ENCODE measurements at regions not wholly inside any gene's neighbourhood (a gene's known extent, or its start where the extent isn't known, plus 50 kb on each side); places are given as distances from the start of the nearest gene placed in this dataset.

DNA sequence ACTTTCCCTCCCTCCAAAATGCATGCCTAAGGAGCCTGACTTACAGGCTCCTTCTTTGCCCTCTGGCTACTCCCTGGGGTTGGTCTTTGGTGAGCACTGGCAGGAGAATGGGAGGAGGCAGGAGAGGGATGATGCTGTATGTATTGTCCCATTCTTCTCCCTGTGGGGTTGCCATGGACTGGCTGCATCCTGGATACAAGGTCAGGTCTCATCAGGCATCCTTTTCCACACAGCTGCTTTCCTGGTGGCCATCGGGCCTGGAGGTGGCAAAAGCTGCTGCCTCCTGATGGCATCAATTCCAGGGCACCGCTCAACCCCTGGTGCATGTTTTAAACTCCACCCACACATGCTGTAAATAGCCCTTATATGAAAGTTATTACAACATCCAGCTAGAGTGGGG lies 257.2 kb downstream of the ETS1 start:
- DNase-seq: no peak

DNA sequence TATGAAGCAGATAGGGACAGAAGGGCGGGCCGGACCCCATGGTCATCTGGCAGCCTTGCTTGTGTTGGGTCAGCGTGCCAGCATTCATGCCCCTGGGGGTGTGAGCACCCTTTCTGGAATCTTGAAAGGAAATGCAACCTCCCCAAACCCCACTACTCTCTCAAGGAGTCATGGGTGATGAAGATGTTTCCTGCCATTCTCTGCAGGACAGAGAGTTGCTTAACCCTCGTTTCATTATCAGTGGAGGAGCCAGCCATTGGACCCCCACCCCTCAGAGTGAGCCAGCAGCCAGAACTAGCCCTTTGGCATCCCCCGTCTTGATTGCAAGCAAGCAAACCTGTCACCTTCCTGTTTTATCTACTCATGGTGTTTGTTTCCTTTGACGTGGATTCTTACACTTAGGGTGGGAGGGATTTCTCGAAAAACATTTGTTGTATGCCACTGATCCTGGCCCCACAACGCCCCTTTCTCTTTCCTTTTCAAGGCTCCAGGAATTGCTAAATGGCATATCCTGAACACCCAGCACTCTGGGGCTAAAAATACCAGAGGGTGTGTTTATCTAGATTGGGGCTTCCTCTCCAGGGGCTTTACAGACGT lies 258.3 kb downstream of the ETS1 start:
- peak in 1 of 3 donors; percentile 32 for DNase-seq

DNA sequence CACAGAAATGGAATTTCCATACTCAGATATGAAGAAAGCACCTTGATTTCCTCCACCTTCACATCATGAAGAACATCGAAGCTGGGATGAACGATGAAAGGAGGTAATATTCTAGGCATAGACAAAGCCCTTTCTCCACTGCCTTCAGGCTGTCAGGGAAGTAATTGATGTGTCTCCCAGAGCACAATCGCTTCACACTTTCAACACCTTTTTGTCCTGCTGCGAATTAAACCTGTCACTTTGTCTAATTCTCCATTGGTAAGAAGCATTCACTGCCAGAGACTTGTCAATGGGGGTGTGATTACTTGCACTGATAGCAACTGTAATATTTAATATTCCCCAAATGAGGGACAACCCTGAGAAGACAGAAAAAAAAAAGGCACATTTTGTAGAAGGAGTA lies 260.1 kb downstream of the ETS1 start:
- no peak for DNase-seq

DNA sequence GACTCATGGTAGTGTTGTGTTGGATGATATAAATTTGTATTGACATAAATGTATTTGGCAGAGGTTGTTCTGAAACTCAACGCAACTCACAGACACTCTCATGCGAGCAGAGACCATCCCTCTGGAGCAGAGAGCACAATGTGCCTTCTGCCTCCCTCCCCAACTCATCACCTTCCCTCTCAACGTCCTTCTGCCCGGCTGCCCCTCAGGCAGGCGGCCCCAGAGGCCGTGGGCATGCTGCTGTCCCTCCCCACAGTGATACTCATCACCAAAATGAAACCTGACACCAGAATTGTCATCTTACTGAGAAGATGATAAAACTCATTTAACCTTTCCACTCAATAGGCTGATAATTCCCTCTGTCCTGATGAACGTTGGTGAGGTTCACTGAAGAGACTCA lies 260.6 kb downstream of the ETS1 start:
- no peak for DNase-seq

DNA sequence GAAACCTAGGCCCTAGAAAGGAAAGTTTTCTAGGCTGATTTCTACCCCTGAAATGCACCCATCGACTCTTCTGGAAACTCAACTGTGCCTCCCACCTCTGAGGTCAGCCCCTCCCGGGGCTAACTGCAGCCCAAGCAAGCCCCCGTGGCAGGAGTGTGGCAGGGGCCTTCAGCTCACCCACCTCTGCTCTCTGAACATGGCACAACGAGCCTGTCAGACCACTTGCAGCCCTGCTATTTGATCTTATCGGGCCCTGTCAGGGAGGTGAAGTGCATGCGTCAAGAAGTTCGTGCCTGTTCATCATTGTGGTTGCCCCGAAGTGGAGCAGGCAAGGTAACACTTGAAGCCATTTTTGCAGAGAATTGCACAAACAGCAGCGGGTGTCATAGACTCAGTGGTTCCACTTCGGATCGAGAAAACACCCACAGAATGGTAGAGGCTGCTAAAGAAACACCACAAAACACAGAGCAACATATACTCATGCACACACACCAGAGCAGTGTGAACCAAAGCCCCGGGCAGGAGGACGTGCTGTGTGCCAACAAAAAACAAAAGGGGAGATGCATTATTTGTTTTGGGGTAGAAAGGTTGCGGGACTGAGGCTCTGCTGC lies 262.7 kb downstream of the ETS1 start:
- DNase-seq: no peak

DNA sequence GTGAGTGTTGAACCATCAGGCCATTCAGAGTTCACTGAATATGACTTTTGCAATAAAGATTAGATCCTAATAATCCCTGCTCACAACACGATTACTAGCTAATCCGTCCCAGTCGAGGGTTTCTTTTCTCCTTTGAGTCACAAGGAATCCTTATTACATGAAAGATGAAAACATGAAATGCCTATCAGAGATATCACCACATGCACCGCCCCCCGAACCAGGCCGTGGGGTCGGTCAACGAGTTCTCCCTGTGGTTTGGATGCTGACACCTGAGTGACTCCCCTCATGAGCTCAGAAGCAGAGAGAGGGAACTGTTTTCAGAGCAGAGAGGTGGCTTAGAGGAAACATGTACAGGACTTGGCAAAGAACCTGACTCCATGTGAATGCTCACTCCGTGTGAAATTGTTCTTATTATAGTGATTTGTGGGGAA lies 263.3 kb downstream of the ETS1 start:
- no peak for DNase-seq

DNA sequence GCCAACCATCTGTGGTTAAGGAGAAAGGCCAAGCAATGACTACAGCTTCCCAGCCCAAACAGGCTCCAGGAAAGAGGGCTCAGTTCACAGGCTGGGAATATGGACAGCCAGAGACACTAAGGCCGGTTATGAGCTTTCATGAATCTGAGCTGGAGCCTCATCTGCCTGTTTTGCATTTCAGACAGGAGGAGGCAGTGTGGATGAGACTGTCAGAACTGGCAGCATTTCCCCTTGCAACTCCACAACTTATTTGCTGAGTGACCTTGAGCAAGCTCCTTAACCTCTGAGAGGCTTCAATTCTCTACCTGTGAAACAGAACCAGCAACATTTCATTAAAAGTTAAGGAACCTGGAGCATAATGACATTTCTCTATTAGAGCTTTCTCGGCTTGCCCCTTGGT lies 264.0 kb downstream of the ETS1 start:
- DNase-seq: no peak

DNA sequence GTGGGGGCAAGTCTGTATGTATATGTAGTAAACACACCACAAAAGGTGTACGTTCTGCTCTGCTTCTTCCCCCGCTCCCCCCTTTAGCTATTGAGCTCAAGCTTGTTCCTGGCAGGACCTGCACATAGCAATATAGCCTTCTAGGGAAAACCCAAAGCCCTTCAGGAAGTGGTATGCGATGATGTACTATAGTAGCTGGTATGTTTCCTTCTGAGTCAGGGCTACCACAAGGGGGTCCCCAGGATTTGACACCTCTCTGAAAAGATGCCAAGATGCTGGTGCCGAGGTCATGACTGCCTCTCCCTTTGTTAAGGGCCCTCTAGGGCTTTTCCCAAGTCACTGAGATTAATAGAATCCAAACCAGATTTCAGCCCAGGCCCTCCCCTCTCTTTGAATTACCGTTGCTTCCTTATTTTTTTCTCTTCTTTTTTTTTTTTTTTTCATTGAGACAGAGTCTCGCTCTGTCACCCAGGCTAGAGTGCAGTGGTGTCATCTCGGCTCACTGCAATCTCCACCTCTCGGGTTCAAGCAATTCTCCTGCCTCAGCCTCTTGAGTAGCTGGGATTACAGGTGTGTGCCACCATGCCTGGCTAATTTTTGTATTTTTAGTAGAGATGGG lies 268.4 kb downstream of the ETS1 start:
- DNase-seq: no peak

DNA sequence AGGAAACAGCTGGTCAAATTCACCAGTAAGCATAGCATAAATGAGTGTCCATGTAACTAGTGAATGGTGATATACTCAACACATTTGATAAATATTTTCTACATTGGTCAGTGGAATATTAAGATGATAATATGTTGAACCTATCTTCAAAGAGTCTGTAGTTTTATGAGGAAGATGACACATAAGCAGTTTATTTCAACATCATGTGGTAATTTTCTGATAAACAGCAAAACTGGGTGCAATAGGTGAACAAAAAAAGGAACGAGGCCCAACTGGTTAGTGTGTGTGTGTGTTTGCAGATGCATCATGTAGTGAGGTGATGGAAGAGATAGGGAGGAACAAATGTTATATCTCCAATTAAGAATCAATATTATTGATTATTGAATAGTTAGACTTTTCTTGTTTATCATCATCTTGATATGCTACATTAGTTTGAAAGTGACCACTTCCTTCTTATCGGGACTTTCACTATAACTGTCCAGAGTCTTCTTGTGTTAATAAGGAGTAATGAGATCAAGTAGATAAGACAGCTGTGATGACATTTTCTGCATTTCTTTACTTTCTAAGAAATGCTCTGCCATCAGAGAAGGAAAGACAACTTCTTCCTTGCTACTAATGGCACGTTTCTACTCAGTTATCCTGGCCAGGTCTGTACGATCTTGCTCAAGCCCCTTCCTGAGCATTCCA lies 270.7 kb downstream of the ETS1 start:
- no peak for DNase-seq

DNA sequence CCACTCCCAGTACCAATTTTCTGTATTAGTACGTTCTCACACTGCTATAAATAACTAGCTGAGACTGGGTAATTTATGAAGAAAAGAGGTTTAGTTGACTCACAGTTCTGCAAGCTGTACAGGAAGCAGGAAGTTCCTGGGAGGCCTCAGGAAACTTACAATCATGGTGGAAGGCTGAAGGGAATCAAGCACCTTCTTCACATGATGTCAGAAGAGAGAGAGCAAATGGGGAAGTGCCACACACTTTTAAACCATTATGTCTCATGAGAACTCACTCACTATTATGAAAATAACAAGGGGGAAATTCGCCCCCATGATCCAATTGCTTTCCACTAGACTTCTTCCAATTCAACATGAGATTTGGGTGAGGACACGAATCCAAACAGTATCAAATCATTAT lies 271.4 kb downstream of the ETS1 start:
- no peak for DNase-seq

DNA sequence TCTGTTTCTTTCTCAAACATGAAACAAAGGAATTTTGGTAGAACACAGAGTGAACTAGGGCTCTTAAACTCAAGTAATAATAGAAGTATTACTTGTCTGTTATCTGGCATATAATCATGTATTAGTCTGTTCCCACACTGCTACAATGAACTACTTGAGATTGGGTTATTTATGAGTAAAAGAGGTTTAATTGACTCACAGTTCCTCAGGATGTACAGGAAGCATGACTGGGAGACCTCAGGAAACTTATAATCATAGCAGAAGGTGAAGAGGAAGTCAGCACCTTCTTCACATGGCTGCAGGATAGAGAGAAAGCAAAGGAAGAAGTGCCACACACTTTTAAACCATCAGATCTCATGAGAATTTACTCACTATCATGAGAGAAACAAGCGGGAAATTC lies 273.4 kb downstream of the ETS1 start:
- no peak for DNase-seq

DNA sequence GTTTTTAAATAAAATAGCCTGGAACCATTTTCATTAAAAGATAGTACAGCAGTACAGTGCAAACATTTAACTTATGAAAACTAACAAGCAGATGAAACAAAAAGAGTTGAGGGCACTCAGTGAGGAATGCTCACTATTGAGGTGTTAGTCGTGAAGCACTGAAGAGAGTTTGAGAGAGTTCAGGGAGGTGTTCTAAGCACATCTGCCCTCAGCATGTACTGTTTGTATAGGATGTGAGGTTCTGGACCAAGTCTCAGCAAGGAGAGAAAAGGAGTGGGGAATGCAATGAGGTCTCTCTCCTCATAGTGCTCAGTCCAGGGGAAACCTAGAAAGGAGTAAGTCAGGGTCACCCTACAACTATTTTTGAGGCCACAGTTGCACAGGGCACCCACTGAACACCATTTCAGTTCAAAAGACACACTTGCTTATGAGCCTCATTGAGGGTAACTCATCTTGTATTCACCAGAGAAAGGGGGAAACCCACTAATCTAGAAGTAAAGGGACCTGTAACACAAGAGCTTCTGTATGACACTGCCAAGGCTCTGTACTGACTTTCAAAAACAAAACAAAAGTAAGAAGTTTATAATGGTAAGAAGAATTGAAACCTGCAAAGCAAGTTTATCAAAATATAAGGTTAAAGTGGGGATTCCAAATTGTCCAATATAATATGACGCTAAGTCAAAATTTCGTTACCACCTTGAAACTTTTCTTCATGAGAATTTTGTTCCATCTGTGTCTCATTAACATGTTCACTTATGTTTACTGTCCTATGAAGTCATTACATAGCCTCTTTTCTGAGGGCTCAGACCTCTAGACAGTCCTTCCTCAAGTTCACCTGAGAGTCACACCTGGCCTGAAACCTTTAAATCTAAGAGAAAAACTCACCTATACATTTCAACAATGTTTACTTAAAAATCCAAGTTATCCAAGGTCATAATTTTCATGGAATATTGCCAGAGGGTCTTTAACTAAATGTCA lies 275.3 kb downstream of the ETS1 start:
- DNase-seq: no peak

DNA sequence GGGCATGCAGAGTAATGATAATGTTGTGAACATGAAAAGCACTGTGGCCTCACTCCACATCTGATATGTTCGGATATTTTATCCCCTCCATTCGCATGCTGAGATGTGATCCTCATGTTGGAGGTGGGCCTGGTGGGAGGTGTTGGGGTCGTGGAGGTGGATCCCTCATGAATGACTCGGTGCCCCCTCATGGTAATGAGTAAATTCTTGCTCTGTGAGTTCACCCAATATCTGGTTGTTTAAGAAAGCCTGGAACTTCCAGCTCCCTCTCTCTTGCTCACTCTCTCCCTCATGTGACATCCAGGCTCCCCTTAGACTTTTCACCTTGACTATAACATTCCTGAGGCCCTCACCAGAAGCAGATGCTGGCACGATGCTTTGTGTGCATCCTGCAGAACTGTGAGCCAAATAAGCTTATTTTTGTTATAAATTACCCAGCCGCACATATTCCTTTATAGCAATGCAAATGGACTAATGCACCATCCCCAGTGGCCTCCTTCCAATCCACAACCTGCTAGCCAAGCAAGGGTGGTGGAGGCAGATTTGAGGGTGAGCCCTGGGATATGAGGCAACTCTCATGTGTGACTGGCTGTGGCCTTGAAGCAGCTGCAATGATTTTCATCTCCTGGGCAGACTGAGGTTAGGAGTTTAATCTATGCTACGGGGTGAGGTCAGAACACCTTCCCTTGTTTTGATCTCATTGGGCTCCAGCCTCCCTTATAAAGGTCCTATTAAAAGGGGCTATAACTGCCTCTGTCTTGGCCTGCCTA lies 276.5 kb downstream of the ETS1 start:
- DNase-seq: no peak

DNA sequence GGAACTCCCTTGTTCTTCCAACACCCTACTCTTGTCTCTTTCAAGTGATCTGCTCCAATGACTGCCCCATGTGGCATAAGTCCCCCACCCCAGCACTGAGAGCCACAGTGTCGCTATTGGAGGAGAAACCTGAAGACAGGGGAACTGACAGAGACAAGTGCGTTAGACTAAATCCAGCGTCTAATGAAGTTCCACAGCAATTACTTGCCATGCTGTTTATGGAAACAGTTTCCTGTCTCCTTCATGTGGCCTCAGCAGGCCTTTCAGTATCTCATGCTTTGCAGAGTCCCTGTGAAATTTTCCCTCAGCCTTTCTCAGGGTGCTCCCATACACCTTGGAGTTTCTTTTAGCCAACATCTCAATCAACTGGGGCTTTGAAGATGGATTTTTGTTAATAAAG lies 277.4 kb downstream of the ETS1 start:
- no peak for DNase-seq

DNA sequence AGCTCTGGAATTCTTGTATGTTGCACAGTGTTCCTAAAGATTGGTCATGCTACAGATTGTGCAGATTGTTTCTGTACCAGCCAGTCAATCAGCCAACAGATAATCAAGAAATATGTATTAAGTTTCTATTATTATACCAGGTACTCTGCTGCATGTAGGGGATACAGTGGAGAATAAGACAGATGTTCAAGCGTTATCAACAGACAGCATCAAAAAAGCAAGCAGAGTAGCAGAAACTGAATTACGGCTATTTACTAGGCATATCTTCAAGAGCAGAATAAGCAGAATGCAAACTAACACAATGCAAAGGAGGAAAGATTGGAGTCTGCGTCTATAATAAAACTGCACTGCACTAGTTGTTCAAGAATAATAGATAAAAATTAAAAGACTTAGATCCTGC lies 278.6 kb downstream of the ETS1 start:
- DNase-seq: no peak

DNA sequence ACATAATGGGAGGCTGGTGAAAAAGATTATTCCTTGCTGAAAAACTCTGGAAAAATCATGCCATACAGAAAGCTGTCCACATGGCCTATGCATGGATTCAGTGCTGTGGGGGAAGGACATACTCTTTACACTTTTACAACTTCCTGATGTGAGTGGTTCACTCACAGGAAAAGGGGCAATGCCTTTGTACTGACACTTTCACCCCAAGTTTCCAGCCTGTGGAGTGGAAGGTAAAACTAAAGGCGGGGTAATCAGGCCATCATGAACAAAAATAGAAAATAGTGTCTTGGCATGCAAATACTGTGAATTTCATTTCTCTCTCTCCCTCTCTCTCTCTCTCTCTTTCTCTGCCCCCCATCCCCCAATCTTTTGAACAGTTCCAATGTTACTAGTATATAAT lies 281.8 kb downstream of the ETS1 start:
- no peak for DNase-seq

DNA sequence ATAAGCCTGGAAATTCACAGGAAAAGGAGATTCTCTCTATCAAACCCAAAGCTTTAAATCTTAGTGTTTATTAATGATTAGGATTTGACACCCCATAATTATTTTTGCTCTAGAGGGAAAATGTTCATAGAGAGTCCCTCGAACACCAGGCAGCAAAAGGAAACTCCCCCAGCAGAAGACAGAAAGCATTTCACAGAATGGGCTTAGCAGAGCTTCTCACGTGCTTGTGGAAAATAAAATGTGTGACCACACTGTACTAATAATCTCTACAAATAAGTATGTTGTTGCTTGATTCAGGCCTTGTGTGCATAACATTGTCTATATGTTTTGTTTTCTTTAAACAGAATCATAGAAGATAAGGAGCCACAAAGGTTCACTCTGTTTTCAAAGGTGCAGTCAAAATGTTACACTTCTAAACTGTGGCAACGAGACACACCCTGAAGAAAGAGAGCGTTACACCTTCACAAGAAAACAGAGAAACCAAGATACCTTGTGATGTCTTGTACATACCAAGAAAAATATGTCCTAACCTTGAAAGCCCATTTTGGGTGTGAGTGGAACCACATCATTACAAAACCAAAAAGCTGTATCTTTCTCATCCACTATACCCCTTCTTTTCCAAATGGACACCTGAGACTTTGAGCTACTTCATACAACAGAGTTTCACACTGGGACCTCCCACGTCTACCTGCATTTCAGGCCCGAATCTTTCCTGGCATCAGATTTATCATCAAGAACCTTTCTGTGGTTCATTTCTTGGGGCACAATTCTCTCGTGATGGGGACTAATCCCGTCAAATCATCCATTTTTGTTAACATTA lies 282.5 kb downstream of the ETS1 start:
- DNase-seq: no peak

DNA sequence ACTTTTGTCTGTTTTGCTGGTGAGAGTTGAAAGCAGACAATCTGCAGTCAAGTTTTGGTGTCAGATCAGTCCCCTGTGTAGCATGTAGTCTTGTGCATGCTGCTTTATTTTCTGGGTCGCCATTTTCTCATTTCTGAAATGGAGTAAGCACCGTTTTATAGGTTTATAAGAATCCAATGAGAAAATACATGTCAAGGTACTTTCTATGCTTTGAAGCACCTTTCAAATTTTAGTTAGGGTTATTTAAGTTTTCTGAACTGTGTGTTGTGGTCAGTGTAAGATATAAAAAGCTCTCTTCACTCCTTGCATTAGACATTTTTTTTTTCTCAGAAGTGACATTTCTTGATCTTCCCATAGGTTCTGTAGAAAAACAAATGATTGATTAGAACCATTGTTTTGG lies 283.2 kb downstream of the ETS1 start:
- DNase-seq: no peak

DNA sequence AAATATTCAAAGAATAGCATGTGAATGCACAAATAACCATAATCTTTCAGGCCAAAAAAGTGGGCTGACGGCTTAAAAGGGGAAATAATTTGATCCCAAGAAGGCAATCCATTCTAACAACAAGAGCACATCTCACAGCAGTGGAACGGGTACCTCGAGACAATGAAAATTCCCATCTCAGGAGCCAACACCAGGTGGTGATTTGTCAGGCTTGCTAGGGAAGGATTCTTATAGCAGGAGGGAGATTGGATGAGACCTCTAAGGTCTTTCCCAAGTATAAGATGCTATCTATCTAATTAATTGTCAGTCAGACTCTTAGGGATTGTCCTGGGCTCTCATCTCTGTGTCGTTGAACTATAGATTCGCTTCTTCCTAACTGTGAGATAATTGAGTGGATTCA lies 284.0 kb downstream of the ETS1 start:
- DNase-seq: no peak

Measured in muscle of back (tissue), 3 donors.